A549 (cell line): ENCODE measurements at regions not wholly inside any gene's neighbourhood (a gene's known extent, or its start where the extent isn't known, plus 50 kb on each side); places are given as distances from the start of the nearest gene placed in this dataset.
"Not testable (repeated sequence)": the region's sequence is repeated elsewhere in the genome, so short reads cannot be mapped to it uniquely, and the experiment has no call there.

ENCODE experiments used
- ATAC-seq, 2 experiments: fragments of 200-7000 bp in 1 of 2; fragments of >200 bp in 1 of 2; cut with Nextera tagmentation in 1 of 2; cut with Tn5 transposase in 1 of 2; 3 replicates each; pipeline versions ENCODE4 v1.8.0 to v1.9.1; 2018 to 2020; ENCODE audit warnings: mild to moderate bottlenecking in 1 of 2, moderate library complexity in 1 of 2
- CTCF ChIA-PET: fragments of 300-600 bp; sonication (Branson Sonifier 250); formaldehyde crosslinking; extraction: SDS; loops from one replicate; lab custom pipeline; 2021; ENCODE audit warnings: antibody characterized with exemption, inconsistent platforms; lab: Yijun Ruan, JAX
- POLR2A ChIA-PET: fragments of 350-600 bp; formaldehyde crosslinking; extraction: SDS; loops from one replicate; lab custom pipeline; 2021; ENCODE audit warnings: antibody characterized with exemption, inconsistent platforms; lab: Yijun Ruan, JAX
- DNase-seq, 2 experiments: peaks; one replicate each; pipeline versions ENCODE4 v3.0.0 to v3.0.0-alpha.2; 2011 to 2016; ENCODE audit warnings: low read depth in 1 of 2, low spot score in 1 of 2
- FAIRE-seq: peaks from 2 replicates; lab custom pipeline; 2011; peaks lifted over from hg19 to GRCh38; lab: Jason Lieb, UNC
- H3K27ac ChIP-seq, 2 experiments: fragments of >200 bp; sonication (Bioruptor Twin); formaldehyde crosslinking; 3 replicates each; pipeline ENCODE4 v1.5.1; 2016 to 2017
- H3K4me1 ChIP-seq: fragments of >200 bp; sonication (Bioruptor Twin); formaldehyde crosslinking; 3 replicates; pipeline ENCODE4 v1.6.1; 2016
- H3K4me2 ChIP-seq: fragments of >200 bp; sonication (Bioruptor Twin); formaldehyde crosslinking; 3 replicates; pipeline ENCODE4 v1.6.1; 2016
- H3K4me3 ChIP-seq: fragments of >200 bp; sonication (Bioruptor Twin); formaldehyde crosslinking; 3 replicates; pipeline ENCODE4 v1.5.1; 2016
- H3K9me3 ChIP-seq: fragments of >200 bp; sonication (Bioruptor Twin); formaldehyde crosslinking; 3 replicates; pipeline ENCODE4 v1.6.1; 2016
- BHLHE40 ChIP-seq: IDR thresholded peaks from 2 replicates; pipeline ENCODE4 v1.6.1; 2012; ENCODE audit warnings: low read depth, low read length, inconsistent platforms
- CBX8 ChIP-seq: fragments of 200-600 bp; sonication (generic); IDR thresholded peaks from 2 replicates; pipeline ENCODE4 v1.6.1; 2016
- EHMT2 ChIP-seq: fragments of 200-600 bp; sonication (generic); IDR thresholded peaks from 2 replicates; pipeline ENCODE4 v1.6.1; 2016; ENCODE audit warnings: antibody characterized with exemption, low read depth, mild to moderate bottlenecking, moderate library complexity
- ESRRA ChIP-seq: fragments of 150-350 bp; IDR thresholded peaks from 2 replicates; pipeline ENCODE4 v1.6.1; 2014; ENCODE audit warnings: mild to moderate bottlenecking, low read length, borderline replicate concordance
- FOSB ChIP-seq: fragments of 250-450 bp; sonication (Bioruptor Pico); IDR thresholded peaks from 2 replicates; pipeline ENCODE4 v1.5.0; 2020; ENCODE audit warnings: mild to moderate bottlenecking, moderate library complexity
- FOSL2 ChIP-seq, 2 experiments: fragments of 450-650 bp in 1 of 2; fragments of >200 bp in 1 of 2; sonication (Bioruptor Twin) in 1 of 2; formaldehyde crosslinking; IDR thresholded peaks; 2 replicates each; pipeline versions ENCODE4 v1.5.0 to v1.6.1; 2016 to 2020; ENCODE audit warnings: mild to moderate bottlenecking in 1 of 2, moderate library complexity in 1 of 2
- GATA3 ChIP-seq: IDR thresholded peaks from 2 replicates; pipeline ENCODE4 v1.6.1; 2012; ENCODE audit warnings: borderline replicate concordance
- HEYL ChIP-seq: fragments of 250-450 bp; sonication (Bioruptor Pico); IDR thresholded peaks from 2 replicates; pipeline ENCODE4 v1.8.0; 2021; ENCODE audit warnings: mild to moderate bottlenecking, moderate library complexity
- JUNB ChIP-seq: fragments of >200 bp; sonication (Bioruptor Twin); formaldehyde crosslinking; IDR thresholded peaks from 2 replicates; pipeline ENCODE4 v1.6.1; 2016
- KDM5A ChIP-seq: fragments of 200-600 bp; sonication (generic); IDR thresholded peaks from 2 replicates; pipeline ENCODE4 v1.6.1; 2016; ENCODE audit warnings: antibody characterized with exemption, mild to moderate bottlenecking
- MAFK ChIP-seq: fragments of 450-650 bp; IDR thresholded peaks from 2 replicates; pipeline ENCODE4 v1.6.1; 2014; ENCODE audit not compliant: partially characterized antibody
- MYC ChIP-seq: IDR thresholded peaks from 2 replicates; pipeline ENCODE4 v1.6.1; 2012; ENCODE audit warnings: mild to moderate bottlenecking, inconsistent platforms, low read length, improper control_type of control experiment, borderline replicate concordance
- NPAS2 ChIP-seq: fragments of 250-450 bp; sonication (Bioruptor Pico); IDR thresholded peaks from 2 replicates; pipeline ENCODE4 v1.8.0; 2022; ENCODE audit warnings: mild to moderate bottlenecking, moderate library complexity, borderline replicate concordance
- RARB ChIP-seq: fragments of 250-450 bp; sonication (Bioruptor Pico); IDR thresholded peaks from 2 replicates; pipeline ENCODE4 v1.8.0; 2021; ENCODE audit warnings: mild to moderate bottlenecking, moderate library complexity
- RCOR1 ChIP-seq: fragments of 150-350 bp; IDR thresholded peaks from 2 replicates; pipeline ENCODE4 v1.6.1; 2014; ENCODE audit warnings: antibody characterized with exemption, low read length, low read depth
- TP53 ChIP-seq: fragments of 250-450 bp; sonication (Bioruptor Pico); IDR thresholded peaks from 2 replicates; pipeline ENCODE4 v1.5.0; 2021; ENCODE audit warnings: mild to moderate bottlenecking, moderate library complexity
- ZFP36 ChIP-seq: fragments of 450-650 bp; IDR thresholded peaks from 2 replicates; pipeline ENCODE4 v1.6.1; 2014; ENCODE audit warnings: borderline replicate concordance; ENCODE audit not compliant: partially characterized antibody
- WGBS: methylation state at CpG from one replicate; pipeline ENCODE4 v1.1.6; 2017; ENCODE audit errors: missing lambda C conversion rate; 5-methylcytosine and 5-hydroxymethylcytosine counted together
- TF ChIP-seq, protein P1 (sequence below): fragments of 250-450 bp; sonication (Bioruptor Pico); IDR thresholded peaks from 2 replicates; pipeline ENCODE4 v1.5.0; 2021; ENCODE audit warnings: mild to moderate bottlenecking, moderate library complexity, borderline replicate concordance
- TF ChIP-seq, protein P2 (sequence below): IDR thresholded peaks from 2 replicates; pipeline ENCODE4 v1.6.1; 2012
- TF ChIP-seq, protein P3 (sequence below): fragments of 250-450 bp; sonication (Bioruptor Pico); IDR thresholded peaks from 2 replicates; pipeline ENCODE4 v1.5.0; 2020; ENCODE audit warnings: low read depth, mild to moderate bottlenecking, moderate library complexity
- TF ChIP-seq, protein P4 (sequence below): fragments of 200-600 bp; sonication (generic); IDR thresholded peaks from 2 replicates; pipeline ENCODE4 v1.6.1; 2016; ENCODE audit warnings: antibody characterized with exemption, mild to moderate bottlenecking, moderate library complexity

DNA sequence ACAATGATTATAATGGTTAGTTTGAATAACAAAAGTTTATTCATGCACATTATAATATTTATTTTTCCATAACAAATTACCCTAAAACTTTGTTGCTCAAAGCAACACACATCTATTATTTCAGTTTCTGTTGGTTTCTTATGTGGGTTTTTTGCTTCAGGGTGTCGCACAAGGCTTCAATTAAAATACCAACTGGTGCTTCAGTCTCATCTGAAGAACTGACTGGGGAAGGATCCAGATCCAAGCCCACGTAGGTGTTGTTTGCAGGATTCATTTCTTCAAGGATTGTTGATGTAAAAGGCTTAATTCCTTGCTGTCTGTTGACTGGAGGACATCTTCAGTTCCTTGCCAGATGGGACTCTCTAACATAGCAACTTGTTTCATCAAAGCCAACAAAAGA lies 747.2 kb upstream of the PCDH20 start:
- H3K4me3 ChIP-seq: no peak overlapping the region
- no peak for TF ChIP-seq FOSB (CRISPR knock-in tag)
- TF ChIP-seq JUNB: no peak
- TF ChIP-seq GATA3: no peak
- TF ChIP-seq, protein P1, sequence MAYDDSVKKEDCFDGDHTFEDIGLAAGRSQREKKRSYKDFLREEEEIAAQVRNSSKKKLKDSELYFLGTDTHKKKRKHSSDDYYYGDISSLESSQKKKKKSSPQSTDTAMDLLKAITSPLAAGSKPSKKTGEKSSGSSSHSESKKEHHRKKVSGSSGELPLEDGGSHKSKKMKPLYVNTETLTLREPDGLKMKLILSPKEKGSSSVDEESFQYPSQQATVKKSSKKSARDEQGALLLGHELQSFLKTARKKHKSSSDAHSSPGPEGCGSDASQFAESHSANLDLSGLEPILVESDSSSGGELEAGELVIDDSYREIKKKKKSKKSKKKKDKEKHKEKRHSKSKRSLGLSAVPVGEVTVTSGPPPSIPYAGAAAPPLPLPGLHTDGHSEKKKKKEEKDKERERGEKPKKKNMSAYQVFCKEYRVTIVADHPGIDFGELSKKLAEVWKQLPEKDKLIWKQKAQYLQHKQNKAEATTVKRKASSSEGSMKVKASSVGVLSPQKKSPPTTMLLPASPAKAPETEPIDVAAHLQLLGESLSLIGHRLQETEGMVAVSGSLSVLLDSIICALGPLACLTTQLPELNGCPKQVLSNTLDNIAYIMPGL (CRISPR knock-in tag): no peak
- no peak for TF ChIP-seq EHMT2
- TF ChIP-seq, protein P2, sequence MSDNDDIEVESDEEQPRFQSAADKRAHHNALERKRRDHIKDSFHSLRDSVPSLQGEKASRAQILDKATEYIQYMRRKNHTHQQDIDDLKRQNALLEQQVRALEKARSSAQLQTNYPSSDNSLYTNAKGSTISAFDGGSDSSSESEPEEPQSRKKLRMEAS: no peak
- no peak for TF ChIP-seq MAFK
- POLR2A ChIA-PET: no interaction called here
- 14% methylated on average over 2 of the region's 2 CpGs for WGBS
- ATAC-seq (no peak), FAIRE-seq (no peak), DNase-seq (no peak)
- no peaks in the 10 kb centered on the region for H3K9me3 ChIP-seq
- CTCF ChIA-PET: no interaction called here
- no peak overlapping the region for H3K4me2 ChIP-seq
- H3K4me1 ChIP-seq: no peaks in the 10 kb centered on the region
- no peak overlapping the region for H3K27ac ChIP-seq

DNA sequence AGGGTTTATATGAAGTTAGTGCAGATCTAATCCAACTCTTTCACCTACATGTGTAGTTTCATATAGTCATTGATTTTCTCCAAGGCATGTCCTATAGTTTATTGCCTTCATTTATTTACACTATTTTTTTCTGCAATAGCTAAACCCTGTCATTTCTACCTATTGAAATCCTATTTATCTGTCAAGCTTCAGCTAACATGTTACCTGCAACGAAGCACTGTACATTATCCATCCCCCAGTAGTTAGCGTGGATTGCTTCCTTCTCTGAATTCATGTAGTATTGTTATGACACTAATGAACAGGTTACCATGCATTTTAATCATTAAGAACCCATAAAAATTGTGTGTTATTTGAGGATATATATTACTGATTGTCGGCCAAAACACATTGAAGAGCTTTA lies 742.9 kb upstream of the PCDH20 start:
- no peak overlapping the region for H3K4me3 ChIP-seq
- DNase-seq: no peak
- POLR2A ChIA-PET: no interaction called here
- TF ChIP-seq MYC (no peak), RCOR1 (no peak), ZFP36 (no peak), KDM5A (no peak), NPAS2 (CRISPR knock-in tag) (no peak)
- CTCF ChIA-PET: no interaction called here
- 12% methylated on average over 3 of the region's 3 CpGs for WGBS
- no peak overlapping the region for H3K27ac ChIP-seq
- H3K9me3 ChIP-seq: no peaks in the 10 kb centered on the region
- ATAC-seq: no peak
- H3K4me2 ChIP-seq: no peak overlapping the region
- FAIRE-seq: no peak
- no peaks in the 10 kb centered on the region for H3K4me1 ChIP-seq

DNA sequence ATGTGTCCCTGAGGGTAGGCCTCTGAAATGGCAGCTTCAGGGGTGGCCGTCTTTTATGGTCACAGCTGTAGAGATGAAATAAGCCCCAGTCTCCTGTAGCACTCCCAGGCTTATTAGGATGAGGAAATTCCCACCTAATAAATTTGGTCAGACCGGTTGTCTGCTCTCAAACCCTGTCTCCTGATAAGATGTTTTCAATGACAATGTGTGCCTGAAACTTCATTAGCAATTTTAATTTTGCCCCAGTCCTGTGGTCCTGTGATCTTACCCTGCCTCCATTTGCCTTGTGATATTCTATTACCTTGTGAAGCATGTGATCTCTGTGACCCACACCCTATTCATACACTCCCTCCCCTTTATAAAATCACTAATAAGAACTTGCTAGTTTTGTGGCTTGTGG lies 736.1 kb upstream of the PCDH20 start:
- H3K27ac ChIP-seq, POLR2A ChIA-PET, ATAC-seq, CTCF ChIA-PET, H3K4me2 ChIP-seq, H3K4me1 ChIP-seq, H3K9me3 ChIP-seq, FAIRE-seq, DNase-seq, H3K4me3 ChIP-seq: not testable (repeated sequence)
- 9% methylated on average over 2 of the region's 2 CpGs for WGBS

DNA sequence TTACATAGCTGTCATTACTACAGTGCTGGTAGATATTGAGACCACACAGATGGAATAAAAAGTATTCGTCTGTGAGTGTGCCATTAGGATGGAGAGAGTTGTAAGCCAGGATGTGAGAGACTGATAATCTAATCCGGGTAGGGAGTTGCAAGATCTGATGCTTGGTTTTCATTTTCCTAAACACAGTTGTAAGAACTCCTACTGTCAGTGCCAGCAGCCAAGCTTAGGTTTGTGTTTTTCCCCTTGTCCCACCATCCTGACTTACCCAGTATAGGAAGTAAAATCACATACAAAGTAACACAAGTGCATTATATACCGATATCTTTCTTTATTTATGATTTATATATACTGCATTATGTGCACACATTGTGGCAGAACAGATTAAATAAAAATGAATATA lies 726.4 kb upstream of the PCDH20 start:
- FAIRE-seq: no peak
- CTCF ChIA-PET: no interaction called here
- POLR2A ChIA-PET: no interaction called here
- no peak for TF ChIP-seq MAFK
- TF ChIP-seq, all 56 proteins: peak for 0
- Histone ChIP-seq H3K4me3 (no peak overlapping the region), H3K9me3 (no peaks in the 10 kb centered on the region), H3K4me2 (no peak overlapping the region), H3K27ac (no peak overlapping the region), H3K4me1 (no peaks in the 10 kb centered on the region)
- ATAC-seq: no peak
- no peak for DNase-seq
- WGBS: 10% methylated on average over 3 of the region's 3 CpGs

DNA sequence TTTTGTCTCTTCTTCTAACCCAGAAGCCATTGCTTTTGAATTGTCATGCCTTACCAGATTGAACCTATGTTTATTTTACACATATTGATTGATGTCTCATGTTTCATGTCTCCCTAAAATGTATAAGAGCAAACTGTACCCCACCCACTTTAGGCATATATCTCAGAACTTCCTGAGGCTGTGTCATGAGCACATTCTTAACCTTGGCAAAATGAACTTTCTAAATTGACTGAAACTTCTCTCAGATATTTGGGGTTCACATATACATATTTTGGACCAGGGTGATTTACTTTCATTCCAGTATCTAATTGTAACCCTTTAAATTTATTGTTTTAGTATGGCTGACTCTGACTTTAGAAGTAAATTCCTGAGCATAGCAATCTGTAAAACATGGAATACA lies 723.9 kb upstream of the PCDH20 start:
- Histone ChIP-seq H3K9me3 (no peaks in the 10 kb centered on the region), H3K27ac (no peak overlapping the region), H3K4me3 (no peak overlapping the region), H3K4me2 (no peak overlapping the region), H3K4me1 (no peaks in the 10 kb centered on the region)
- DNase-seq (no peak), ATAC-seq (no peak), FAIRE-seq (no peak)
- POLR2A ChIA-PET: no interaction called here
- CTCF ChIA-PET: no interaction called here
- TF ChIP-seq ESRRA: no peak
- no peak for TF ChIP-seq BHLHE40
- TF ChIP-seq, protein P3, sequence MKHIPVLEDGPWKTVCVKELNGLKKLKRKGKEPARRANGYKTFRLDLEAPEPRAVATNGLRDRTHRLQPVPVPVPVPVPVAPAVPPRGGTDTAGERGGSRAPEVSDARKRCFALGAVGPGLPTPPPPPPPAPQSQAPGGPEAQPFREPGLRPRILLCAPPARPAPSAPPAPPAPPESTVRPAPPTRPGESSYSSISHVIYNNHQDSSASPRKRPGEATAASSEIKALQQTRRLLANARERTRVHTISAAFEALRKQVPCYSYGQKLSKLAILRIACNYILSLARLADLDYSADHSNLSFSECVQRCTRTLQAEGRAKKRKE: no peak
- TF ChIP-seq TP53 (CRISPR knock-in tag): no peak
- TF ChIP-seq FOSL2 (IDR thresholded peaks at IDR 0.05): no peak
- TF ChIP-seq FOSL2 (CRISPR knock-in tag; IDR thresholded peaks at IDR 0.05): no peak
- no peak for TF ChIP-seq CBX8
- TF ChIP-seq EHMT2: no peak
- TF ChIP-seq ZFP36: no peak
- no peak for TF ChIP-seq HEYL
- TF ChIP-seq, protein P4, sequence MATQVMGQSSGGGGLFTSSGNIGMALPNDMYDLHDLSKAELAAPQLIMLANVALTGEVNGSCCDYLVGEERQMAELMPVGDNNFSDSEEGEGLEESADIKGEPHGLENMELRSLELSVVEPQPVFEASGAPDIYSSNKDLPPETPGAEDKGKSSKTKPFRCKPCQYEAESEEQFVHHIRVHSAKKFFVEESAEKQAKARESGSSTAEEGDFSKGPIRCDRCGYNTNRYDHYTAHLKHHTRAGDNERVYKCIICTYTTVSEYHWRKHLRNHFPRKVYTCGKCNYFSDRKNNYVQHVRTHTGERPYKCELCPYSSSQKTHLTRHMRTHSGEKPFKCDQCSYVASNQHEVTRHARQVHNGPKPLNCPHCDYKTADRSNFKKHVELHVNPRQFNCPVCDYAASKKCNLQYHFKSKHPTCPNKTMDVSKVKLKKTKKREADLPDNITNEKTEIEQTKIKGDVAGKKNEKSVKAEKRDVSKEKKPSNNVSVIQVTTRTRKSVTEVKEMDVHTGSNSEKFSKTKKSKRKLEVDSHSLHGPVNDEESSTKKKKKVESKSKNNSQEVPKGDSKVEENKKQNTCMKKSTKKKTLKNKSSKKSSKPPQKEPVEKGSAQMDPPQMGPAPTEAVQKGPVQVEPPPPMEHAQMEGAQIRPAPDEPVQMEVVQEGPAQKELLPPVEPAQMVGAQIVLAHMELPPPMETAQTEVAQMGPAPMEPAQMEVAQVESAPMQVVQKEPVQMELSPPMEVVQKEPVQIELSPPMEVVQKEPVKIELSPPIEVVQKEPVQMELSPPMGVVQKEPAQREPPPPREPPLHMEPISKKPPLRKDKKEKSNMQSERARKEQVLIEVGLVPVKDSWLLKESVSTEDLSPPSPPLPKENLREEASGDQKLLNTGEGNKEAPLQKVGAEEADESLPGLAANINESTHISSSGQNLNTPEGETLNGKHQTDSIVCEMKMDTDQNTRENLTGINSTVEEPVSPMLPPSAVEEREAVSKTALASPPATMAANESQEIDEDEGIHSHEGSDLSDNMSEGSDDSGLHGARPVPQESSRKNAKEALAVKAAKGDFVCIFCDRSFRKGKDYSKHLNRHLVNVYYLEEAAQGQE: no peak
- TF ChIP-seq RARB (CRISPR knock-in tag): no peak
- TF ChIP-seq MAFK: no peak
- TF ChIP-seq JUNB: no peak
